ENCODE measurements at regions not wholly inside any gene's neighbourhood (a gene's known extent, or its start where the extent isn't known, plus 50 kb on each side); places are given as distances from the start of the nearest gene placed in this dataset.

DNA sequence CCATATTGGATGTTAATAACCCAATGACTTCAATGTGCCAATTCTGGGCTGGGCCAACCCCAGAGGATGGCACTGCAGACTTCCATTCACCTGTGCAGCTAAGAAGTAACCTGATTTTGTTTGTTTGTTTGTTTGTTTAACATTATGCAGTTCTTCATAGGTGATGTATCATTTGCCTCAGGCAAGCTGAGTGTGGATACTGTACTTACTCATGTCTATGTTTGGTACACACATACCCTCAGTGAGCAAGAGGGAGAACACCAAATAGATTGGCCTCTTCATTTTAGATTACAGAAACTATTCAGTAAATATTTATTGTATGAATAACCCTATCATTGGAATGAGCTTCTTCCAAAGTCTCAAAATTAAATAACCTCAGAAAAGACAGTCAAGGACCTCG, 180.2 kb upstream of the SMC2 start:
- DNase-seq (ENCODE audit: low spot score): no peak

DNA sequence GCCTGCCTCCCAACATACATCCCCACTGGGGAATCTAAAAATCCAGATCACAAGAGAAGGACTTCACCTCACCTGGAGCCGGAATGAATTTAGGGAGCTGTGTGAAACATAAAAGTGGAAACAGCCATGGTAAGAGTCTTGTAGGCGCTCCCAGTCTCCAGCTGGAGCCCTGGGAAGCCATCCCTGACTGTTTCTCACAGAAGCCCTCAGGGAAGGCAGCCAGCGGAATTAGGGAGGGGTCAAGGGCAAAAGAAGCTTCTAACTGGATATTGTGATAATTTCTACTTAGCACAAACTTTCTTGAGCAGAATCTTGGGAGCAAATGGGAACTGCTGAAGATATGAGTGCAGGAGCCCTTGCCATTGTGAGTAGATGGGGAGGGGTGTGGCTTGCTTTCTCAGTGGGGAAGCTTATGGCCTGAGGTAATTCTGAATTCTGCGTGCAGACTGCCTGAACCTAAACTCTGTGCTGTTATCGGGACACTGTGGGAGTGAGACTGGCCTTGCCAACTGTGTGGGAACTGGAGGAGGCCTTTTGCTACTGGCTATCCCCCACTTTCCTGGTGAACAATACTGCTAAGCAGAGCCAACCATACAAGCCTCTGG, 174.4 kb upstream of the SMC2 start:
- no peak for DNase-seq (ENCODE audit: low spot score)

DNA sequence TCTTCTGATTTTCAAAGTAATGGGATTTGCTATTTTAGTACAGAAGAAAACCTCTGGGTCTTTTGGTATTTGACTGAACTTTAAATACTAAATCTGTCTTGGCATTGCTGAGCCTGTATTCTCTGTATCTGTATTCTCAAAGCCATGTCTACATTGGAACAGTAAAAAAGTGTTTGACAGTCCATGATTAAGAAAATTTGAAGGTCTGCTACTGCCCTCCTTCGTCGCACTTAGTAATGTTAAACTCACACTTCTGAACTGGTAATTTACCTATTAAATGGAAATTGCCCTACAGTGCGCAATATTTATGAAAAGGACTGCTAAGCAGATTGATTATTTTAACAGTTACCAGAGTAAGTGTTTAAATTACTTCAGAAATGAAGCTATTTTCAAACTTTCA, 165.7 kb upstream of the SMC2 start:
- no peak for DNase-seq (ENCODE audit: low spot score)

DNA sequence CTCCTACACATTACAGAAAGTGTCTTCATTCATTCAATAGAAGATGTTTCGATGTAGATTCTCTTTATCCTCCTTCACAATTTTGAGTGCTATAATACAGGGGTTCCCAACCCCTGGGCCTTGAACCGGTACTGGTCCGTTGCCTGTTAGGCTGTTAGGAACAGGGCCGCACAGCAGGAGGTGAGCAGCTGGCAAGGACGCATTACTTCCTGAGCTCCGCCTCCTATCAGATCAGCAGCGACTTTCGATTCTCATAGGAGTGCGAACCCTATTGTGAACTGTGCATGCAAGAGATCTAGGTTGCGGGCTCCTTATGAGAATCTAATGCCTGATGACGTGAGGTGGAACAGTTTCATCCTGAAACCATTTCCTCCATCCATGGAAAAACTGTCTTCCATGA, 153.0 kb upstream of the SMC2 start:
- DNase-seq (ENCODE audit: low spot score): no peak

DNA sequence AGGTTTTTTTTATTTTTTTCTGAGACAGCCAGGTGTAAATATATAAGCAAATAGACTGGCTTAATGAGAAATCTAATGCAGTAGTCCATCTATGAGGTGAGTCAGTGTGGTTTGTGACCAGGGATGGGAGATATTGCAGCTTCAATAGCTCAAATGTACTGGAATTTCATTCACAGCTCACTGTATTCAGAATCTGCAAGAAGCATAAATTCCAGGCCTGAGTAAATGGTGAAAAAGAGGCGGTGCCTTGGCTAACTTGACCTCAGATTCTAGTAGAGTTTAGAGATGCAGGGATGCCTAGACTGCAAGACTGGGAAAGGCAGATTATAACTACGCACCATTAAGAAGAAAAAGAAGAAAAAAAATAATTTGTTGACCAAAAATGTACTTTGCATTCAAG, 151.9 kb upstream of the SMC2 start:
- DNase-seq (ENCODE audit: low spot score): no peak

DNA sequence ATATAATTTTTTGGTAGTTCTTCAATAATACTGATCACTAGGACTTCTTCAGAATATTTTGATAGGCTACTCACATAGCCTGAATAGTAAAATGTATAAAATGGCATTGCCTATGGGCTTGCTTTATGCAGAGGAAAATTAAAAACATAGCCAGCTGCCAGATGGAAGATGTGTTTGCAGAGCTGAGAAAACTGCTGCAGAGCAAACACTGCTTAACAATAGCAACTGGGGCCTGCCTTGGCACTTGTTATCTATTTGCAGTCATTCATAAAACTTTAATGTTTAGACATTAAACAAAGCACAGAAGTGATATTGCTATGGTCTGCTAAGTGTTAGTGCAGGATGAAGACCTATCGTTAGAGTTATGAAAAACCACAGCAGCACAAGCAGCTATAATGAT, 151.5 kb upstream of the SMC2 start:
- DNase-seq (ENCODE audit: low spot score): no peak

DNA sequence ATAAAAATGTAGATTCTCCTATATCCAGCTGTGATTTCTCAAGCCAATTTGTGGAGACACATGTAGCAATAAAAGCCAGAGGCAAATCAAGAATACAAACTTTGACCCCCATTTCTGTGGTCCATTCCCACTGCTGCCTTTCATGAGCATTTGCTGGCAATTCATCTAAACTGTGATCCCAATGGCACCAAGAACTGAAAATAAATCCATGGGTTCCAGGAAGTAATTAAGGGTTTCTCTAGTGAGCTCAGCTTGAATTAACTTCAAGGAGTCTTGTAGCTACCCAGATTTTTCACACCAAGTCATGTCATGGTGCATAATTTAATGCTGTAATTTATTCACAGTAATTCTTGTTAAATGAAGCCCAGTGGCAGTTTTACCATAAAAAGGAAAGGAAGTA, 145.0 kb upstream of the SMC2 start:
- DNase-seq (ENCODE audit: low spot score): no peak

DNA sequence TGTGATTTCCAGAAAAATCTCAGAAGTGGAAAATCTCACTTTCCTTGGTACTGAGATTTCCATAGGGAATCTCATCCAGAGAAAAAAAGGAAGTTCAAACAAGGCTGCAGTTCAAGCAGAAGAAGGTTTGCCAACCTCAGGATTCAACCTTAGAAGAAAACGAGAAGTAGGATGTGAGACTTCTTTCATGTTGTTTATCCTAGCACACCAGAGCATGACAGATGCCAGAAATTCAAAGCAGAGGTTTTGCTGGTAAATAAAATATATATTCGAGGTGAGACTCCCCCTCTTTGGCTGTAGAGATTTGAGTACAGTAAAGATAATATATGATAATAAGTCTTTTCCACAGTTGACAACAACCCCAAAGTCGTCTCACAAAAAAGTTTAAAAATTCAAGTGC, 116.9 kb upstream of the SMC2 start:
- no peak for DNase-seq (ENCODE audit: low spot score)

DNA sequence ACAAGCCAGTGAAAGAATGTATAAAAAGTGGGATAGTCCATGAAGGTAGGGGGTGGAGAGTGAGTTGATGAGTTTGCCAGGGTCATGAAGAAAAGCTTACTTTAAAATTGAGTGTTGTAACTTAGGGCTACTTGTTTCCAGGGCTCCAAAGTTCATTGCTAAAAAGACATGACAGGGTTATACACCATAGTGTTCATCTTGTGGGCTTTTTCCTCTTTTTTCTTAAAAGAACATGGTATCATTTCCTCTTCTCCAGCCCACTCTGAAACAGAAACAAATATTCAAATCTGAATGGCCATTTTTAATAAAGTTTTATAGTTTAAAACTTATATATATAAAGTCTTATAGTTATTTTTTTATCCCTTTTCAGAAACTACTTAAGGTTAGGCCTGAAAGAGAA, 115.7 kb upstream of the SMC2 start:
- no peak for DNase-seq (ENCODE audit: low spot score)

DNA sequence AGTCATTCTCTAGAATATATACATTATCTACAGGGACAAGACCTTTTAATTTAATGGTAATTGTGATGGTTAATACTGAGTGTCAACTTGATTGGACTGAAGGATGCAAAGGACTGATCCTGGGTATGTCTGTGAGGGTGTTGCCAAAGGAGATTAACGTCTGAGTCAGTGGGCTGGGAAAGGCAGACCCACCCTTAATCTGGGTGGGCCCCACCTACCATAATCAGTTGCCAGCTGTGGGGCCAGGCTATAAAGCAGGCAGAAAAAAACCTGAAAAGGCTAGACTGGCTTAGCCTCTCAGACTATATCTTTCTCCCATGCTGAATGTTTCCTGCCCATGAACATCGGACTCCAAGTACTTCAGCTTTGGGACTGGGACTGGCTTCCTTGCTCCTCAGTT, 112.2 kb upstream of the SMC2 start:
- DNase-seq (ENCODE audit: low spot score): peak; percentile 6

DNA sequence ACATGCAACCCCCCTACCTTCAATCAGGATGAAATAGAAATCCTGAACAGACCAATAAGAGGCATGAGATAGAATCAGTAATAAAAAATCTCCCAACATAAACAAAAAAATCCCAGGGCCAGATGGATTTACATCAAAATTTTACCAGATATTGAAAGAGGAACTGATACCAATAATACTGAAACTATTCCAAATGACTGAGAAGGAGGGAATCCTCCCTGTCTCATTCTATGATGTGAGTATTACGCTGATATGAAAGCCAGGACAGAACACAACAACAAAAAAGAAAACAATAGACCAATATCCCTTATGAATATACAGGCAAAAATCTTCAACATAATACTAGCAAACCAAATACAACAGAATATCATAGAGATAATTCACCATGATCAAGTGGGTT, 109.0 kb upstream of the SMC2 start:
- no peak for DNase-seq (ENCODE audit: low spot score)

DNA sequence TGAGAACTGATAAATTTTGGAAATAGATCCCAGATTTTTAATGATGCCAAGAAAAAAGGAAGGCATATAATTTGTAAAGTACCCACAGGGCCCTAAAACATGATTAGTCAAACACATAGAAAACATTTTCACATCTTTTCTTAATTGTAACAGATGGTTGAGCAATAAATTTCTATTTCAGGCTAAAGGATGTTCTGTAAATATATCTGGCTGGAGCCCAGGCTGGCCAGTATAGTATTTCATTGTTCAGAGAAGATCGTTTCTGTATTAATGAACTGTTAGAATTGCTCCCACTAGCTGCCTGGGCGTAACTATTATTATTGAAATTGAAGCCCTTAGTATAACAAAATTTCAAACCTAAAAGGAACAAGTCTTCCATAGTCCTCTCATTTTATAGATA, 105.3 kb upstream of the SMC2 start:
- no peak for DNase-seq (ENCODE audit: low spot score)

DNA sequence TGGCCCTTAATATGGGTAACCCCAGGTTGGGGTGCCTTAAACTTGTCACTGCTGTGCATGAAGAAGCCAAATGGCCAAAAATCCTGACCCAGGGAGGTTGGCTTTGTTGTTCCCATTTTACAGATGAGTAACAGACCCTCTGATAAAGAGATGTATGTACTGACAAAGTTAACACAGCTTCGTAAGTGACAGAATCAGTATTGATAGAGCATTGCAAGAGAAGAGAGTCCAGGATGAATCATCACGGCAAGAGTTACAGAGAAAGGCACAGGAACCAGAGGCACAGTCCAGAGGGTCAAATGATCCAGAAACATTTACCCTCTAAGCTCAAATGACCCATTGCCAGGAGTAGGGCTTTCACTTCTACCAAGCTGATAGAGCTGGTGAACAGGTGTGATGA, 103.8 kb upstream of the SMC2 start:
- DNase-seq (ENCODE audit: low spot score): no peak

DNA sequence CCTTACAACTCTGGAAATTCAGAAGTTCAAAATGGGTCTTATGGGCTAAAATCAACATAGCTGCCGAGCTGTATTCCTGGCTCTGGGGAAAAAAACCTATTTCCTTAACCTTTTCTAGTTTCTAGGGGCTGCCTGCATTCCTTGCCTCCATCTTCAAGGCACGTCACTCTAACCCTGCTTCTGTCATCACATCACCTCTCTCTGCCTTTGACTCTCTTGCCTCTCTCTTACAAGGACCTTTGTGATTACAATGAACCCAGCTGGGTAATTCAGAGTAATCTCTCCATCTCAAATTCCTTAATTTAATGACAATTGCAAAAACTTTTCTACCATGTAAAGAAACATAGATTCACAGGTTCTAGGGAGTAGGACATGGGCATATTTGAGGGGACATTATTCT, 103.1 kb upstream of the SMC2 start:
- no peak for DNase-seq (ENCODE audit: low spot score)

DNA sequence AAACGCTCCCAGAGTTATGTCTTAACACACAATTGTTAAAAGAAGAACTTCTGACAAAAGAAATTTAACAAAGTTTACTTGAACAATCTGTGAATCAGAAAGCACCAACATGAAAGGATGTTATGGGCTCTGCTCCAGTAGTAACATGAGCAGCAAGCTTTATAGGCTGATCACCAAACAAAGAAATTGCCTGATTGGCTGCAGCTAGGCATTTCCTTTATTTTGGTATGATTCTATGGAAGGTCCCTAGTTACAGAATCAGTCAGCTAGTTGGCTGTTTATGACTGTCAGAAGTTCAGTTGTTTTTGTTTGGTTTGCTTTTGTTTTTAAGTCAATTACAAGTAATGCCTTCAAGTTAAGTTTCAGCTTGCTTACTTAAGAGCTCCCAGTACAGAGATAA, 102.4 kb upstream of the SMC2 start:
- DNase-seq (ENCODE audit: low spot score): no peak

DNA sequence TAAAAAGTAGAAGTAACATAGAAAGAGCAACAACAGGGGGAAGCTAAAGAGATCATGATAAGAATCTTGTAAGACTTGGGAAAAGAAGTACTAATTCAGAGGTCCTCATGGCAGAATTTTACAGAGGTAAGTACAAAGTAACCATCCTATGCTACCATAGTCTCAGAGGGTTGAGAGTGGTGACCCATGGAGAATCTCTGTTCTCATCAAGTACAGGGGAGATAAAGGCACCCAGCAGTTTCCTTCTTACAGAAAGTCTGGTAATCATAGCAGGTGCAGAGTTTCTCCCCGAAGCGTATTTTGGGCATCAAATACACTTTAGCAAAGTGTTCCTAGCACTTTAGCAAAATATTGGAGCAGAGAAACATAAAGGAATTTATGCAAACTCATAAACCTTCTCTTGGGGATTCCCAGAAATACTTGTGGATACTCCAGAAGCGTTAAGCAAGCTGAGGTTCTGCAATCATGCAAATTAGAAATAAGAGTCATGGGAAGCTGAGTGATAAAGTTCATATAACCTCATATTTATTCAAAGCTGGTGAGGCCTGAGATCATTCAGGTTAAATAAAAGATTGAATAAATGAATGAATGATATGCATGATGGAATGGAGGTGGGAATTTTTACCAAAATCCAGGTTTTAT, 101.0 kb upstream of the SMC2 start:
- no peak for DNase-seq (ENCODE audit: low spot score)

DNA sequence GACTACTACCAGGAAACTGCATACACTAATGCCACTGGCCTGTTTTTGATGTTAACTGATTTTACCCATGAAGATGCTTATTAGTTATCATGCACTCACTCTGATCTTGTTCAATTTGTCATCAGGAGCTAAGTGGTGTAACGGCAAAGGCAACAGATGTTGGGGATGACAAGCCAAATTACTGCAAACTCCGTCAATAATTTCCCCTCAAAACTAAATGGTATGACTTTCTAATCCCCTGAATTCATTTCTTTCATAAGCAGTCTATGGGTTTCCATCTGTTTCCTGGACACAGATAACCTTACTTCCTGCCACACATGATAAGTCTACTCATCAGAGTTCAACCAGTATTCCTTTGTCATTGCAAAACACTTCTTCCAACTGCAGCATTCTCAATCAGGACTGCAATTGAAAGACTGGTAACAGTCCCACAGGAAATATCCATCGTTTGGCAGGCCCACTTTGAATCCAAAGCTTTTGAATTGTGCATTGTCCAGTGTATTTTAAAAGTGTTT, 96.2 kb upstream of the SMC2 start:
- no peak for DNase-seq (ENCODE audit: low spot score)

DNA sequence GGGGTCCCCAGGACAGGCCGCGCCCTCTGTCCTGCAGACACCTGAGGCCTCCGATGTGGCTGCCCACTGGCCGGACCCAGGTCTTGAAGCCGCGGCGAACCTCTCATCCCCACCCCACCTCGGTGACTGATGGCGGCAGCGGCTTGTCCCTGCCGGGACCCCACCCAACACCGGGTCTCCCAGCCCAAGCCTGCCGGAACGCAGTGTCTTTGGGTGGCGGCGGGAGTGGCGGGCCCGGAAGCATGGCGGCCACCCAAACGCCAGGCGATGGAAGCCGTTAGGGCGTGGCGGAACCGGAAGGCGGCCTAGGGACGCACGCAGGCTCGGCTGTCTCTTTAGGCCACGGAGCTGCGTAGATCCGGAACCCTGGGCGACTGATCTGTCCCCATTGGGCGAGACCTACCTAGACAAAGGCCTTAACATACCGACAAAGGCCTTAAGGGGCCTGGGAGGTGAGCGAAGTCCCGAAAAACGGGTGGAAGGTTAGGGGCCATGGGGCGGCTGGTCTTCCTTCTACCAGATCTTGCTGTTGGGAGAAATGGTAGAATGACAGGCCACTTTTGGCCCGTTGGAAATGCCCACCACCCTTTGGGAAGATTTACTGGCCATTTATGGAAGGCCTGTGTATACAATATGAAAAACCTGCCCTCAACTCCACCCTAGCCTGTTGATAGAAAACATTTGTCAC, 94.6 kb upstream of the SMC2 start:
- no peak for DNase-seq (ENCODE audit: low spot score)

DNA sequence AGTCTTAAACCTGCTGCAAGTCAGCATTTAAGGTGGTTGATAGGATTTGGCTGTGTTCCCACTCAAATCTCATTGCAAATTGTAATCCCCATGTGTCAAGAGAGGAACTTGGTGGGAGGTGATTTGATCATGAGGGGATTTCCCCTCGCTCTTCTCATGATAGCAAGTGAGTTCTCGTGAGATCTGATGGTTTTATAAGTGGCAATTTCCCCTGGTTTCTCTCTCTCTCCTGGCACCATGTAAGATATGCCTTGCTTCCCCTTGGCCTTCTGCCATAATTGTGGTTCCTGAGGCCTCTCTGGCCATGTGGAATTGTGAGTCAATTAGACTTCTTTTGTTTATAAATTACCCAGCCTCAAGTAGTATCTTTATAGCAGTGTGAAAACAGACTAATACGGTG, 84.3 kb upstream of the SMC2 start:
- no peak for DNase-seq (ENCODE audit: low spot score)

DNA sequence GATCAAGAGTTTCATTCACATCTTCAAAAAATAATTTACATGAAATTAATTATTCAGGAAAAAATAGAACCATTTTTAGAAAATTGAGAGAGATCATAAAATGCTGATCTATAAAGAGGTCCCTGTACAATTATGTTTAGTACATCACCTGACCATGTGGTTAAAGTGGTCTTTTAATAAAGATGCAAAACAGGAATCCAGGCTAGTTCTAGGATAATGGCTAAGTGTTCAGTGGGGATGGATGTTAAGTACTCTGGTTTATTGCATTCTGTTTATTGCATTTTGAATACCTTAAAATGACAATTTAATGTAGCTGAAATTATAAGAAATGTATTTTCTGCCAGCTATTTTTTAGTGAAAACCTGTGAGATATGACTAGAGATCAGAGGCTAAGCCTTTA, 72.0 kb upstream of the SMC2 start:
- no peak for DNase-seq (ENCODE audit: low spot score)

DNA sequence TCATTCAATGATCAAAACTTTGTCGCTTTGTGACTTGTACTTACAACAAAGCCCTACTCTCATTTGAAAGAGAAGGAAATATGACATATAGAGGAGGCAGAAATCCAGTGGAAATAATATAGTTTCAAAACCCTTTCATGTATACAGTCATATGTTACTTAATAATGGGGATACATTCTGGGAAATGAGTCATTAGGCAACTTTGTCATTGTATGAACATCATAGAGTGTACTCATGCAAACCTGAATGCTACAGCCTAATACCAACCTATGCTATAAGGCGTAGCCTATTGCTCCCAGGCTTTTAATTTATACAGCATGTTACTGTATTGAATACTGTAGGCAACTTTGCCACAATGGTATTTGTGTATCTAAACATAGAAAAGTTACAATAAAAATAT, 69.0 kb upstream of the SMC2 start:
- no peak for DNase-seq (ENCODE audit: low spot score)

DNA sequence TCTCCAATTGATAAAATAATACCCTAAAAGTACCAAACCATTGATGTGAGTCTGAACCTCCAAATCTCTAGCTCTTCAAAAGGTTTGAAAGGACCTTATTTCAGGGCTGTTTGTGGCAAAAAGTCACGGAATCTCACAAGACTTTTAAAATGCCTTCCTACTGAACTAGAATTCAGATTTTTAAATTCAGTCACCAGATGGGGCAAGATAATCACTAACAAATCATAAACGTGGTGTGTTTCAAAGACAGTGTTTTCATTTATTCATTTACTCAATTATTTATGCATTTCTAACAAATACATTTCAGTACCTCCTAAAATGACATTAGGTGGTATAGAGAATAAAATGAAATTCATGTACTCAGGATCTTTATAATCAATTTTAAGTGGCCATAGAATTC, 68.2 kb upstream of the SMC2 start:
- no peak for DNase-seq (ENCODE audit: low spot score)

DNA sequence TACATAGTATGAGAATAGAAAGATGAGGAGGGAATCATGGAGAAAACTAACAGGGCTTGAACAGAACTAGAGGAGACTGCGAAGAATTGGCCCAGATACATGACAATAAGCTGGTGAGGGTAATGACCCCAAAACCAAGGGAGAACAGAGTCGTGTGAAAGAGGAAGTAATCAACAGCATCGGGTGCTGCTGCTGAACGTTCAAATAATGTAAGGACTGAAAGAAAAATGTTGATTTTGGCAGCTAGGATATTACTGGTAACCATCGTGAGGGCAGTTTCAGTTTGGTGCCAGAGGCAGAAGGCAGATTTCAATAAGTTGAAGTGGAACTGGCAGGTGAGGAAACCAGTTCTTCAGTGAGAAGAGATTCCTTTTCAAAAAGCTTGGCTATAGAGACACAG, 66.8 kb upstream of the SMC2 start:
- no peak for DNase-seq (ENCODE audit: low spot score)

DNA sequence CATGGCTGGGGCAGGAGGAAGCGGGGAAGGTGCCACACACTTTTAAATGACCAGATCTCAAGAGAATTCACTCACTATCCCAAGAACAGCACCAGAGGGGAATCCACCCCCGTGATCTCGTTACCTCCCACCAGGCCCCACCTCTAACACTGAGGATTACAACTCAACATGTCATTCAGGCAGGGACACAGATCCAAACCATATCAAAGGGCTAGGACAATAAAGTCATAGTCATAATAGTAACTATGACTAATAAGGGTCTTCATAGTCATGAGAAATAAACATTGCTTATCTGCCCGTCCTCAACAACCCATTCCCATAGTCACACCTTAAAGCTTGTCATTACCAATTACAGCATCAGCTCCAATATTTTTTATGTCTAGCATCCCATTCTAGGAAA, 65.3 kb upstream of the SMC2 start:
- DNase-seq (ENCODE audit: low spot score): no peak
